Right lobe of liver (tissue), 4 donors: ENCODE measurements at regions not wholly inside any gene's neighbourhood (a gene's known extent, or its start where the extent isn't known, plus 50 kb on each side); places are given as distances from the start of the nearest gene placed in this dataset.

Experiments used
- CTCF ChIP-seq, 4 donors: fragments of 200-600 bp in 3 of 4; fragments of 450-650 bp in 1 of 4; IDR thresholded peaks; one replicate each; pipeline versions ENCODE4 v1.5.1 to v1.8.0; 2016 to 2022; ENCODE audit warnings: antibody characterized with exemption in 4 of 4, mild to moderate bottlenecking in 2 of 4
- POLR2A ChIP-seq: fragments of 450-650 bp; IDR thresholded peaks from one replicate; pipeline ENCODE4 v1.6.1; 2017; ENCODE audit warnings: antibody characterized with exemption, mild to moderate bottlenecking
- donor health status: DM: no; HTN: no; CAD: no.
- donor health status: DM: no; HTN: no; CAD: no.
- donor health status: DM: no; HTN: yes; CAD: no.

DNA sequence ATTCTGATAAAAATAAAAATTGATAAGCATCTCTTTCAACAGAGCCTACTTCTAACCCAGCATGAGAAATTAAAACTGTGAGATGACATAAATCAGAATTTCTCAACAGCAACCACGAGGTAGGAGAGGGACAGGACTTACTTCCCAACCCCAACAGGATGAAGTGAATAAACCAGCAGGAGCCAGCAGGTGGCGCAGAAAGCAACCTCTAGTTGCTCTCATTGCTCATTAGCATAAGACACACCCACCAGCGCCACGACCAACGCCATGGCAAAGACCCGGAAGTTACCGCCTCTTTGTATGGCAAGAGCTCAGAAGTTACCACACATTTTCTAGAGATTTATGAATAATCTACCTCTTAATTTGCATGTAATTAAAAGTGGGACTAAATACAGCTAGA lies 189.4 kb upstream of the CDH8 start:
- TF ChIP-seq POLR2A (no peak), CTCF (IDR thresholded peaks at IDR 0.05) (peak; percentile 53 to 61 (median 58))
